HFFc6 (cell line): ENCODE measurements at regions not wholly inside any gene's neighbourhood (a gene's known extent, or its start where the extent isn't known, plus 50 kb on each side); places are given as distances from the start of the nearest gene placed in this dataset.

Source experiments
- DNase-seq: peaks from one replicate; pipeline ENCODE4 v3.0.0-alpha.2; 2018
- H3K27ac Mint-ChIP-seq: 2 replicates; pipeline ENCODE4 v1.8.0; 2020; ENCODE audit warnings: mild to moderate bottlenecking, mixed read lengths
- H3K27me3 Mint-ChIP-seq: 2 replicates; pipeline ENCODE4 v1.8.0; 2021; ENCODE audit warnings: mild to moderate bottlenecking, moderate library complexity, mixed read lengths; ENCODE audit not compliant: insufficient read depth
- H3K36me3 Mint-ChIP-seq: 2 replicates; pipeline ENCODE4 v1.8.0; 2021; ENCODE audit warnings: low read depth, mixed read lengths
- H3K4me1 Mint-ChIP-seq: 2 replicates; pipeline ENCODE4 v1.8.0; 2020; ENCODE audit warnings: low read depth, mixed read lengths
- H3K4me3 Mint-ChIP-seq: 2 replicates; pipeline ENCODE4 v1.8.0; 2020; ENCODE audit warnings: mild to moderate bottlenecking, moderate library complexity, mixed read lengths
- H3K9me3 Mint-ChIP-seq: 2 replicates; pipeline ENCODE4 v1.8.0; 2020; ENCODE audit warnings: mild to moderate bottlenecking, mixed read lengths
- TF ChIP-seq, protein P1 (sequence below): fragments of 200-600 bp; sonication (generic); IDR thresholded peaks from 2 replicates; pipeline ENCODE4 v1.5.0; 2021; ENCODE audit warnings: antibody characterized with exemption, mild to moderate bottlenecking

DNA sequence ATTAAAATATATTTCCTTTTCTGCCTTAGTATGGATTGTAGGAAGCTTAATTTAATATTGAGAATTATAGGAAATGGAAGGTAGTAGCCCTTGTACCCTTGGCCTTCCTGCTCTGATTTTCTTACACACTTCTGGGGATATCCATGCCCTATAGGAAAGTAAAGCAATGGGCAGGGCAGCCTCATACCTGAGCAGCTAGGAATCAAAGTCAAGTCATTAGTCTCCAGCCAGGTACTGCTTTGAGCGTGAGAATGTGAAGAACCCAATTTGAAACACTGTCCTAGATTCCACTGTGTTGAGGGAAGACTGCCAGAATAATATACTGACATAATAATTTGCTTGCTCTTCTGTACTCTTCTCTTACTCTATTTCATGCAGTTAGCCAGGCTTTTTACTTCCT, 51.0 kb upstream of the L3MBTL3 start:
- H3K27me3 Mint-ChIP-seq: peaks cover 24% of the 10 kb centered on the region
- H3K4me1 Mint-ChIP-seq: no peaks in the 10 kb centered on the region
- peaks cover 7% of the 10 kb centered on the region for H3K9me3 Mint-ChIP-seq
- no peak overlapping the region for H3K4me3 Mint-ChIP-seq
- TF ChIP-seq, protein P1, sequence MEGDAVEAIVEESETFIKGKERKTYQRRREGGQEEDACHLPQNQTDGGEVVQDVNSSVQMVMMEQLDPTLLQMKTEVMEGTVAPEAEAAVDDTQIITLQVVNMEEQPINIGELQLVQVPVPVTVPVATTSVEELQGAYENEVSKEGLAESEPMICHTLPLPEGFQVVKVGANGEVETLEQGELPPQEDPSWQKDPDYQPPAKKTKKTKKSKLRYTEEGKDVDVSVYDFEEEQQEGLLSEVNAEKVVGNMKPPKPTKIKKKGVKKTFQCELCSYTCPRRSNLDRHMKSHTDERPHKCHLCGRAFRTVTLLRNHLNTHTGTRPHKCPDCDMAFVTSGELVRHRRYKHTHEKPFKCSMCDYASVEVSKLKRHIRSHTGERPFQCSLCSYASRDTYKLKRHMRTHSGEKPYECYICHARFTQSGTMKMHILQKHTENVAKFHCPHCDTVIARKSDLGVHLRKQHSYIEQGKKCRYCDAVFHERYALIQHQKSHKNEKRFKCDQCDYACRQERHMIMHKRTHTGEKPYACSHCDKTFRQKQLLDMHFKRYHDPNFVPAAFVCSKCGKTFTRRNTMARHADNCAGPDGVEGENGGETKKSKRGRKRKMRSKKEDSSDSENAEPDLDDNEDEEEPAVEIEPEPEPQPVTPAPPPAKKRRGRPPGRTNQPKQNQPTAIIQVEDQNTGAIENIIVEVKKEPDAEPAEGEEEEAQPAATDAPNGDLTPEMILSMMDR: no peak
- no peak for DNase-seq
- H3K36me3 Mint-ChIP-seq: peaks cover 4% of the 10 kb centered on the region; the same call in 1 of the 2 replicates
- H3K27ac Mint-ChIP-seq: no peak overlapping the region

DNA sequence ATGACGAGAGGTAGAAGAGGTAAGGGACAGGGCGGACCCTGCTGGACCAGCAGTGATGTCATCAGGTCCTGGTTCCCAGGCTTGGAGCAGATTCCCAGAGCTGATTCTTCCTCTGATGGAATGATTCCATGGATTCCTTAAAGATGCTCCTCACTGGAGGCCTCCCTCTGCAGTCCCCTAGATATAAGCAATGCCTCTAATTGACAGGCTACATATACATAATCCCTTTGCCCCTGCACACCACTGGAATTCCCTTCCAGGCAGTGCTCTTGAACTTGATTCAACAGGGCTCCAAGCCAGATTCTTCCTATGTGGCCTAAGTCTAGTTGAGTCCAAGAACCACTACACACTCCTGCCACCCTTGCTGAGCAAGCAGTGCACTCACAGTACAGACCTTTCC, 52.3 kb upstream of the L3MBTL3 start:
- peak; percentile 23 for DNase-seq
- TF ChIP-seq, protein P1: no peak
- peaks cover 16% of the 10 kb centered on the region for H3K27me3 Mint-ChIP-seq
- H3K9me3 Mint-ChIP-seq: peaks cover 7% of the 10 kb centered on the region
- H3K36me3 Mint-ChIP-seq: peaks cover 4% of the 10 kb centered on the region; the same call in 1 of the 2 replicates
- H3K4me3 Mint-ChIP-seq: no peak overlapping the region
- H3K27ac Mint-ChIP-seq: no peak overlapping the region
- H3K4me1 Mint-ChIP-seq: no peaks in the 10 kb centered on the region

DNA sequence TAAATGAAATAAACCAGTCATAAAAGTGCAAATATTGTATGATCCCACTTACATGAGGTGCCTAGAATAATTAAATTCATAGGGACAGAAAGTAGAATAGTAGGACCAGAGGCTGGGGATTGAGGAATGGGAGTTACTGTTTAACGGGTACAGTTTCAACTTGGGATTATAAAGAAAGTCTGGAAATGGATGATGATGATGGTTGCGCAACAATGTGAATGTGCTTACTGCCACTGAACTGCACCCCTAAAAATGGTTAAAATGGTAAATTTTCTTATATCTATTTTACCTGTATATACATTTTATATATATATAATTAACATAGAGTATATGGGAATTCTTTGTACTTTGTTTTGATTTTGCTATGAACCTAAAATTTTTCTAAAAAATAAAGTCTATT, 53.3 kb upstream of the L3MBTL3 start:
- no peaks in the 10 kb centered on the region for H3K4me1 Mint-ChIP-seq
- no peak overlapping the region for H3K4me3 Mint-ChIP-seq
- TF ChIP-seq, protein P1: no peak
- H3K27ac Mint-ChIP-seq: no peak overlapping the region
- peaks cover 11% of the 10 kb centered on the region for H3K27me3 Mint-ChIP-seq
- H3K9me3 Mint-ChIP-seq: peaks cover 7% of the 10 kb centered on the region
- DNase-seq: no peak
- H3K36me3 Mint-ChIP-seq: peaks cover 4% of the 10 kb centered on the region; the same call in 1 of the 2 replicates

DNA sequence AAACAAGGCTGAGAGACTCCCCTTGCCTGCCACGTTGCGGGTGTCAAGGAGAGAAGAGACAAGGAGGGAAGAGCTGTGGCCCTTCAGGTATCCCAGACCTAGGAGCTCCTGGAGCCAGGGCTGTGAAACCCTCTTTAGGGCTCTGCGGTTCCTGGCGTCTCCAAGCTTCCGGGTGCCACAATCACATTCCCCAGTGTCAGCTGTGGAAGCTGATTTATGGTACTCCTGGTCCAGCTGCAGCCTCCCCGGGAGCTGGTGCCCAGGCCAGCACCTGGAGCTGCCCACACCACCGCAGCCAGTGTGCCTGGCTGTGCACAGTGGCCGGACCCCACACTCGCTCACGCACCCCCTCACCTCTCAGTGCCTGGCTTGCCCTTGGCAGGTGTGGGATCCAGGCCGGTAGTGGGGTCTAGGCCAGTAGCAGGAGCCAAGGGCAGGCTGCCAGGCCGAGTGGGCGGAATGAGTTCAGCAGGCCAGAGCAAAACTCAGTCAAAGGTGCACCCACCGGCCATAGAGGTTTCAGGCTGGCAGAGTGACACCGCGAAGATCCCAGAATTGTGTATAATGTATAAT, 58.9 kb upstream of the L3MBTL3 start:
- Mint-ChIP-seq H3K36me3 (peaks cover 4% of the 10 kb centered on the region; the same call in 1 of the 2 replicates), H3K27me3 (0 out of 2 replicates have a peak, but pooled peaks cover 4% of the 10 kb centered on the region), H3K9me3 (peaks cover 4% of the 10 kb centered on the region), H3K4me1 (no peaks in the 10 kb centered on the region), H3K27ac (no peak overlapping the region), H3K4me3 (no peak overlapping the region)
- TF ChIP-seq, protein P1: no peak
- DNase-seq: no peak

GRCh38 chr6:129957941-129958898, 60.2 kb upstream of the L3MBTL3 start:
- TF ChIP-seq, protein P1: no peak
- no peak overlapping the region for H3K4me3 Mint-ChIP-seq
- no peaks in the 10 kb centered on the region for H3K4me1 Mint-ChIP-seq
- no peaks in the 10 kb centered on the region for H3K36me3 Mint-ChIP-seq
- H3K9me3 Mint-ChIP-seq: no peaks in the 10 kb centered on the region
- no peak overlapping the region for H3K27ac Mint-ChIP-seq
- peaks cover 7% of the 10 kb centered on the region; the same call in 1 of the 2 replicates for H3K27me3 Mint-ChIP-seq
- DNase-seq: no peak
